HG02870 (cell line): ENCODE measurements at regions not wholly inside any gene's neighbourhood (a gene's known extent, or its start where the extent isn't known, plus 50 kb on each side); places are given as distances from the start of the nearest gene placed in this dataset.
"Not testable (repeated sequence)": the region's sequence is repeated elsewhere in the genome, so short reads cannot be mapped to it uniquely, and the experiment has no call there.

ENCODE experiments used
- ATAC-seq: cut with Tn5 transposase; IDR thresholded peaks from one replicate; pipeline ENCODE4 v1.9.1; 2021; ENCODE audit warnings: mild to moderate bottlenecking, moderate library complexity; ENCODE audit not compliant: unreplicated experiment

DNA sequence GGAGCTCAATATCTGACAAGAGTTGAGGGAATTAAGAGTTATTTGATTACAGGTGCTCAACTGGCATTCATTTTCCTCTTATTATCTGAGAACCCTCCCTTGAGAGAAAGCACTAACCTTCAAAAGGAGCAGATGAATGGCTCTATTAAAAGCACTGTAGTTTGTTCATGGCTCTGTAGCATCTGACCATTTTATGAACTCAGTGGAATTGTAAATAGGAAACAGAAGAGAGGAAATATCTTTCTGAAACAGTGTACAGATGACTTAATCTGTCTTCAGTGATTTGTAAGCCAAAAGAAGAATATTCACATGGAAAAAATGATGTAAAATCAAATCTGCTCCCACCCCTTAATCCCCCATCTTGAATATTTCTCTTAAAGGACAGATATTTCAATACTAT is 810.4 kb upstream of the GRAMD2B start:
- no peak for ATAC-seq

DNA sequence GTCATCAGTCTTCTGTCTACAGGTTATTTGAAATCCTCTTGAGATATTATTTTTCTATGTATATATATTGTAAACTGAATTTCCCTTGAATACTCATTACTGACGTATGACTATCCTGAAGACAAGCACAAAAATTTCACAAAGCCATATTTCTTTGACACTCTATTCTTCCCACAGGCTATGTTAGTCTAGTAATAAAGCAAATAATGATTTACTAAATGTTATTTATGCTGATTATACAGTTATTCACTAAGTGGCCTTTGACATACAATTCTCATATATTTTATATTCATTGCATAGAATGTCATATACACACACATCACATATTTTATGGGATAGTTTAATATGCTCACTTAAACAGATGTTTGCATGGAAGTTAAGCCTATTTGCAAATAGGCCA is 793.0 kb upstream of the GRAMD2B start:
- ATAC-seq: no peak

DNA sequence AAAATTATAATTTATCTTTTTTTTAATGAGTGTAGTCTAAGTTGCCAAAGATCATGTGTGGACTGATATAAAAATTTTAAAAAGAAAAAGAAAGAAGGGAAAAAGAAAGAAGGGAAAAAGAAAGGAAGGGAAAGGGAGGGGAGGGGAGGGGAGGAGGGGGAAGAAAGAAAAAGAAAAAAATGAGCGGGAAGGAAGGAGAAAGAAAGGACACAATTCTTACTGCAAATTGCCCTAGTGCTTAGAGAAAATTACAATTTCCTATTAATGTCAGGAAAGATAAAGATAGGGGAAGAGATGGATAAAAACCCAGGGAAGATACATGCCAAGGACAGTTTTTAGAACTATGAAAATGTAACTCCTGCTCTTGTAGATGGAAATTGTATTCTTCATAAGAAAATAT is 789.7 kb upstream of the GRAMD2B start:
- ATAC-seq: no peak

DNA sequence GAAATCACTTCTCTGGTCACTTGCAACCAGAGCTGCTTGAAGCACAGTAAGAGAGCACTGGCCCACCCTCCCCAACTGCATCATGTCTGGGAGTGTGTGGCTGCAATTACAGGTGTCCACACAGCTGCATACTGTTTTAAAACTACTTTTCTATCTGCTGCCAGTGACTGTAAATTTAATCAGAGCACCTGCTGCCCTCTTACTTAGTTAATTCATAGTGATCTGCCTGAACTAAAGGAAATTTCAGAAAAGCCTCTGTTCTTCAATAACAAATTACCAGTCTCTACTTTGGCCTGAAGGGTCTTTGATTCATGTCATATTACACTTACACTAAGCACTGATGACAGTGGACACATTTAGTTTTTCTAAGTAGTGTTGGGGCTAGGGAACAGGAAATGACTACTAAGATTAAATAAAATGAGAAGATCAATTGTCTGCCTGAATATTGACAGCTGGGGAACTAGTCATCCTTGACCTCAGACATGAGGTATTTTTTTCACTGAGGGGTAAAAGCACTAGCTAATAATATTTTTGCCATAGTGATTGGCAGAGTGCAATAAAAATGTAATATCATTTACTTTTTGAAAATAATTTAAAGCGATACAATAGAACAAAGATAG is 788.9 kb upstream of the GRAMD2B start:
- ATAC-seq: no peak

DNA sequence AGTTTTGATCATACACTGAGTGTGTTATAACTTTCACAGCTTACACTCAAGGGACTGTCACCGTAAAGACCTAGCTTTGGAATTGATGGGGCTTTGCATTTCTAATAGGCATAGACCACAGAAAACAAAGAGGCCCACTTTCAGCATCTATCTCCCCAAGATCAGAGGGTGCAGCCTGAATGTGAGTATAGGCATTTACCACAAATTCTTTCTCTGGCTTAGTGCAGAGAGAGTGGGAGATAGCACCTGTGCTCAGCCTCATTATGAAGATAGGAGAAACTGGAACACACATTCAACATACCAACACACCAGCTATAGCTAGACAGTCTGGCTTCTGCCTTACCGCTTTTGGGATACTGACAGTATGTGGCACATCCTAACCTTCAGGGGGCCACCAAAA is 783.4 kb upstream of the GRAMD2B start:
- ATAC-seq: no peak

DNA sequence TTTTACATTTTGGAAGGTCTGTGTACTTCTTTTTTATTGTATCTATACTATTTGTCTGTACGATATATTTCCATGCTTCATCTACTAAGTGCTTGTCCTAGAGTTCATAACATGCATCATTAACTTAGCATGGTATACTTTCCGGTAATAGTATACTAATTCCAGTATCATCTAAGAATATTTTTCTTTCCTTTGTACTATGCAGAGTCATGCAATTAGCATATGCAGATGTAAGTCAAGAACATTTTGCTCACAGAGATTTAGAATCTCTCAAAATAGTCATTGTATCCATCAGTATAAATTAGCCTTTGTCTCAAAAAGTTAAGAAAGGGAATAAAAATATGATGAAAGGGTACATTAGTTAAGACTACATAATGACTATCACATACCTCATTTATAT is 770.4 kb upstream of the GRAMD2B start:
- ATAC-seq: no peak

DNA sequence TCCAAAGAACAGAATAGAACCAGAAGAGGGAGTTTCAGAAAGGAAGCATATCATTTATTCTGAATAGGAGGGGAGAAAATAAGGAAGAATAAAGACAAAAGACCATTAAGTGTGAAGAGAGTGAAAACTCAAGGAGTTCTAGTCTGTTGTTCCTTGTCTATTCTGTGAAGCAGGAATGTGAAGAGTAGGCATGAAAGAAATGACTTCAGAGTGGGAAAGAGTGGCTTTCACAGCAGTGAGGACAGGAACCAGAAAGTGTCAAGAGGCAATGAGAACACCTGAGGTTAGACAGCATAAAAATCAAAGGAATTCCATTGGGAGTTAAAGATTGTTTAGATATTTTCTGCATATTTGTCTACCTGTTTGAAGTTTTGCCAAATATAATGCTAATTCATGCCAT is 768.8 kb upstream of the GRAMD2B start:
- no peak for ATAC-seq

DNA sequence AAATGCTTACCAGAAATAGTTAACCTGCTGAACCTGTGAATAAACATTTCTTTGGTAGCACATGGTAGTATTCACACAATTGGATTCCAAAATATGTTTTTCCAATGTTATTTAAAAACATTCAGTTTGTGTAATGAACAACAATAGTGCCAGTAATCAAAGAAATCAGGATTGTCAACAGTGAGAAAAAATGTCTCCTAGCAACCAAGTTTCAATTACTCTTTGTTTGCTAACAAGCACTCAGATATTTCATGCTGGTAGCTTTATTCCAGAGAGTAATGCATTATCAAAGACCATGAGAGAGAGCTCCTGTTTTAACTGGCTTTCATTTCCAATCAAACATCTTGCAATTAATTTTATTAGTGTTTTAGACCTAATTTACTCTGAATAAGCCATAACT is 768.1 kb upstream of the GRAMD2B start:
- no peak for ATAC-seq

DNA sequence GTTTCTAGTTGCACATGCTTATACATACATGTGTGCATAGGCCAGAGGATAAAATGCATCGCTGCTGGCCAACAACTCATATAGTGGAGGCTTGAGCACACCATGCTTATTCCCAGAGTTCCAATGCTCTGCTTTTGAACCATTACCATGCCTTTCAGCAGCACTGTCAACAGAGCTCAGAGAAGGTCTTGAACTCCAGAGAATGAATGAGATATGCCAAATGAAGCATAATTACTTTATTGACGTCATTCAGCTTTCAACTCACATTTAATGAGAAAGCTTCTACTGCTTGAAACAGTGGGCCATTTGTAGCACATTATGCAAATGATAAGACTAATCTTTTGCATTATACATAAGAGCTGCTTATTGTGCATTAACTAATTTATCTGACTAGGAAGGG is 765.3 kb upstream of the GRAMD2B start:
- ATAC-seq: no peak

DNA sequence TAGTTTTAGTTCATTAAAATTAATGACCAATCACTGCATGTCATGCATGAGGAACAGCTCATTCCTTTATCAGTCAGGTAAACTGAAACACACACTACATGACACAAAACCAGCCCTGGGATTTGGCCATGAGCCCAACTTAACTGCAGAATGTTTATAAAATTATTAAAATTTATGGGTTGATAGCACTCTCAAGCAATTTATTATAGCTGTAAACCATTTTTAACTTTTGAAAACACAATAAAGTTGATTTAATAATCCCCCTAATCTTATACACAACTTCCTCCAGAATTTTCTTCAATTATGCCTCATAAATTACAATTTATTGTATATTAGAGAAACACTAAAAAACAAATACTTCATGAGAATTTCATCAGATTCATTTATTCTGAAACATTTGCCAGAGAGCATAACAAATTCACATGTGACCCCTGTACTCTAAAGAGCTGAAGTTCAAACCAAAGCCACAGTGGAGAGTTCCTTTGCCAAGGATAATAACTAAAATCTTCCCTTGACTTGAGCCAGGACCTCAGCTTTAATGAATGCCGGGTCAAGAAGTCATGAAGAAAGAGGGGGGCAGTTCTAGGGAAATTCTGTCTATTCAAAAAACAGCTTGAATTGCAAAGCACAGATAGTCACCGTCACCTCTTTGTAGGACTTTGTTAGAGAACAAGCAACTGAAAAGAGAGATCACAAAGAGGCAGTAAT is 763.7 kb upstream of the GRAMD2B start:
- no peak for ATAC-seq

DNA sequence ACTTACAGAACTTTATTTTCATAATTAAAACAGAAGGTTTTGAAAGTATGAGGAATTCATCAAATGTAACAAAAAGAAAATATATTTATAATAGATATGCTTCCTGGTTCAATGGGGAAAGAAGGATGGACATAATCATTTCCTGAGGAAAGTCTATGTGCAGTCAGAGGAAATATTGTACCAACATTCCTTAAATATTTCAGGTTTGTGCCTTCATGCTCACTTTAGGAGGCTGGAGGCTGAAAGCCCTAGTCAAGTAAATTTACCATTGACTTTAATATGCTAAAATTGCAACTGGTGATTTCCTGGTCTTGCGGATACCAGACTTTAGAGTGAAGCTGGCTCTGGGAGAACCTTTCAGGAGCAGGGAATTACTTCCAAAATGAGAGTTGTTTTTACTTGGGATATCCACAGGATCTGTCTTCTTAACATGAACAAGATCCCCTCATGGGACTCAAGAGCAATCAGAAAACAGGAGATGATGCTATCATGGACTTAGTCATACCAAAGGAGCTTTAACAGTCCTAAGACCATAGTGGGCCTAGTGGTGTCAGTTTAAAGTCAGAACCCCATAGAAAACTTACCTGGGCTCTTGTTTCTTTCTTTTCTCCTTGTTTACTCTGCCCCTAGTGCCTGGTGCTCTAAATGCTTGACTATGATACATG is 762.8 kb upstream of the GRAMD2B start:
- no peak for ATAC-seq

DNA sequence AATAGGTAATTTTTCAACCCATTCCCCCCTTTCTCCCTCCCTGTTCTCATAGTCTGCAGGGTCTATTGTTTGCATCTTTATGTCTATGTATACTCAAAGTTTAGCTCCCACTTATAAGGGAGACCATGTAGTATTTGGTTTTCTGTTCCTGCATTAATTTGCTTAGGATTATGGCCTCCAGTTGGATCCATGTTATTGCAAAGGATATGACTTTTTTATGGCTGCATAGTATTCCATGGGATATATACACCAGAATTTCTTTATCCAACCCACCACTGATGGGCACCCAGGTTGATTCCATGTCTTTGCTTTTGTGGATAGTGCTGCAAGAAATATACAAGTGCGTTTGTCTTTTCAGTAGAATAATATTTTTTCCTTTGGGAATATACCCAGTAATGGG is 761.6 kb upstream of the GRAMD2B start:
- no peak for ATAC-seq

DNA sequence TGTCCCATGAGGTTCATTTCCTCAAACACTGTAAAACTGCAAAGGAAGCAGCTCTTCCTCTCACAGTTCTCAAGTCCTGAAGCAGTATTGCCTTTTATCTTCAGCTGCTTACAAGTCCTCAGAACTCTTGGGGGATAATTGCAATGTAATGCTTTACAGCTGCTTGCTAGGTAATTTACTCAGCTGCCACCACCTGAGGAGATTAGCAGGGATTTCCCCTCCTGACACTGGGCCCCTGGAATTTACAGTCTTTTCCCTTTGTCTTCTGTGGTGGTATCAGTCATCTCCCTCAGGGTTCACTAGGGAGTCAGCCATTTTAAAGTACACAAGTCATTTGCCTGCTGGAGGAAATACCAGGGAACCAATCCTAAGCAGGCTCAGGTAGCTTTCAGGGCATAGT is 754.3 kb upstream of the GRAMD2B start:
- ATAC-seq: no peak

DNA sequence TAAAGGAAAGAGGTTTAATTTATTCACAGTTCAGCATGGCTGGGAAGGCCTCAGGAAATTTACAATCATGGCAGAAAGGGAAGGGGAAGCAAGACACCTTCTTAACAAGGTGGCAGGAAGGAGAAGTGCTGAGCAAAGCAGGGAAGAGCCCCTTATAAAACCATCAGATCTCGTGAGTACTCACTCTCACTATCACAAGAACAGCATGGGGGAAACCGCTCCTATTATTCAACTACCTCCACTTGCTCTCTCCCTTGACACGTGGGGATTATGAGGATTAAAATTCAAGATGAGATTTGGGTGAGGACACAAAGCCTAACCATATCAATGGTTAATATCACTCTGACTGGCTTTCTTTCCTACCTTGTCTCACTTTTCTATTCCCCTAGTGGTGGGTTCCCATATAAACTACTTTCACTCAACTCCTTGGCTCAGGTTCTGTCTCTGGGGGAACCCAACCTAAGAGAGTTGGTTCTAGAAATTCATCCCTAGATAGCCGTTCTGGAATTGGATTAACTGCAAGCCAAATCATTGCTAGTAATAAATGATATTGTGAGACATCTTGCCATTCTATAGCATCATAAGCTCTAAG is 749.8 kb upstream of the GRAMD2B start:
- no peak for ATAC-seq

DNA sequence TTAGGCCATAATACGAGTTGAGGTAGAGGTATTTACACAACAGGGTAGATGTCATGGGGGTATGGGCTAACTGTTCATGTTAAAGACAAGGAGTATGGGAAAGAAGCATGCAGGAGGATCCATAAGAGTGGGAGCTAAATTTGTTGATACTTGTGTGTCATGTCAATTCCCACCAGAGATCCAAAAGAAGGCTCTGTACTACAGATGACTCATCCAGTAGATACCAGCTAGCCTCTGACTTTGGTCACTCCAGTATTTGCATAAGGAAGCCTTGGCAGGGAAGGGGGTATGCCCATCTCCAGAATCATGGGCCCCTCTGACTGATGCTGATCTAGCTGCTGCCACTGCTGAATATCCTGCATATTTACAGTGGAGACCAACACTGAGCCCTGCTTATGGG is 743.7 kb upstream of the GRAMD2B start:
- ATAC-seq: no peak

DNA sequence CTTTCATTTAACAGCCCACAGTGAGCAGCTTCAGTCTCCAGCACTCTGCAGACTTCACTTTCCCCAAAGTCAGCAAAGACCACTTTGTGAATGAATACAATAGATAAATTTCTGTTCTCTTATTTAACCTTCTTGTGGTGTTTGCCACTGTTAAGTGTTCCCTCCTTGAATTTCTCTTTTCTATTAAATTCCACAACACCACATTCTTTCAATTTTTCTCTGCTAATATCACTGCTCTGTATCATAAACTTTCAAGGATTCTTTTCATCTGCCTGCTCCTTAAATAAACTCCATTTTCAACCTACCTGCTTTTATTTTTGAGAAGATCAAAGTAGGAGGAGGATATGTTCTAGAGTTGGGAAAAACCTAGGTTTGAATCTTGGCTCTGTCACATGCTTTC is 739.5 kb upstream of the GRAMD2B start:
- no peak for ATAC-seq

DNA sequence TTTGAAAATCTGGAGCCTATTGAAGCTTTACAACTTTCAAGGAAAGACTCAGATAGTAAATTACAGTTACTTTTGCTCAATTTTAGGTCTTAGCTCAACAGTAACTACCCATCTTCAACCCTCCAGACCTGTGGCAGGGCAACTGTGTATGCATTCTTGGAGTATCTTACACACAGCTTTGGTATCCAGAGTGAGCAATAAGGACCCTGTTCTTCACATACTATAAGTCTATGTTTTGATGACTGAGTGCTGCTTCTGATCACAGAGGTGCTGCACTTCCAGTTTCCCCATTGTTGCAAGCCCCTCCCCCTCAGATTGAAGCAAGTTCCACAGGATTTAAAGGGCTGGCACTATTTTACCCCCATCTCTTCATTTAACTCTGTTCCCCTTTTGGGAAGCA is 737.4 kb upstream of the GRAMD2B start:
- no peak for ATAC-seq

DNA sequence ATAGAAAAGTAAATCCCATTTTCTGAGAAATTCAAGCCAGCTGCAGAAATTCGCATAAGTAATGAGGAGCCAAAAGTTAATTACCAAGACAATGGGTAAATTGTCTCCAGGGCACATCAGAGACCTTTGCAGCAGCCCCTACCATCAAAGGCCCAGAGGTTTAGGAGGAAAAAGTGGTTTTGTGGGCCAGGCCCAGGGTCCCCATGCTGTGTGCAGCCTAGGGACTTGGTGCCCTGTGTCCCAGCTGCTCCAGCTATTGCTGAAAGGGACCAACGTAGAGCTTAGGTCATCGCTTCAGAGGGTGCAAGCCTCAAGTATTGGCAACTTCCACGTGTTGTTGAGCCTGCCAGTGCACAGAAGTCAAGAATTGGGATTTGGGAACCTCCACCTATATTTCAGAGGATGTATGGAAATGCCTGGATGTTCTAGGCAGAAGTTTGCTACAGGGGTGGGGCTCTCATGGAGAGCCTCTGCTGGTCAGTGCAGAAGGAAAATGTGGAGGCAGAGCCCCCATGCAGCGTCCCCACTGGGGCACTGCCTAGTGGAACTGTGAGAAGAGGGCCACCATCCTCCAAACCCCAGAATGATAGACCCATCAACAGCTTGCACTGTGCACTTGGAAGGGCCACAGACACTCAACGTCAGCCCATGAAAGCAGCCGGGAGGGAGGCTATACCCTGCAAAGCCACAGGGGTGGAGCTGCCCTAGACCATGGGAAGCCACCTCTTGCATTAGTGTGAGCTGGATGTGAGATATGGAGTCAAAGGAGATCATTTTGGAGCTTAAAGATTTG is 731.3 kb upstream of the GRAMD2B start:
- ATAC-seq: not testable (repeated sequence)

DNA sequence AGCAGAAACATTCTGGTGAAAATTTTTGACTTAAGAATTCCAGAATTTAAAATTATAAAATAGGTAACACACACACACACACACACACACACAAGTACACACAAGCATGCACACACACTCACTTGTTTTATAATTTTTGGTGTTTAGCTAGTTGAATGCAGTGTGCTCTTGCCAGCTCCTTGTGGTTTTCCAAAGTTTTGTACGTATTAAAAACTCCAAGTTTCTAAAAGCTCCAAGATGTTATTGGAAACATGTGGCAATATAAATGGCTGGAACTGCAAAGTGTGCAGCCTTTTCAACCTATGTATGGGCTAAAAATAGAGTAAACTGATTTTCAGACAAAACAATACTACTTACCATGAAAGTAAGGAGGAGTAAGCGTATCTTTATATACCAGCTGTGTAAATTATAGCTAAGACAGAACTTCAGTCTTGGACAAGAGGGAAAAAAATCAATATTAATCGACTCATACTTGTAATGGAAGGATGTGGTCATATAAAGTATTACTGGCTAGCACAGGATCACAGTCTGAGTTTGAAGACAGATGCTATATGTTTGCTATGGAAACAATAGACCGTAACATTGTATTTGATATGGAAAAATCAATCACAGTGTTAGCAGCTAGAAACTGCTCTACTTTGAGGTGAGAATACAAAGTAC is 727.1 kb upstream of the GRAMD2B start:
- ATAC-seq: no peak

DNA sequence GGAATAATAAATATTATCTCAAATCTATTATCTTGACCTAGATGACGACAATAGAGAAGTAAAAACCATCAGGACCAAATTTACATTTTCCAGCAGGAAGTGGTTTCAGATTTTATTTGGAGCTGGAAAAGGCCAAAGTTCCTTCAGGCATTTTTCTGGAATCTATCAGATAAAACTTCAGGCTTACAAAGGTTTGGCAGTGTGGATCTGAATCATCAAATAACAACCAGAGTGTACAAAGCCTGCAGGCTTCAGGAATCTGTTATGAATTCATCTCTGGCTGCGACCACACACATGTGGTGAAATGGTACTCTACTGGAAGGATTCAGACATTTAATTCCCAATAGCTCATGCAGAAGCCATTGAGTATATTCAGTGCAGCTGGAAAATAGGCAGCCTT is 726.4 kb upstream of the GRAMD2B start:
- no peak for ATAC-seq

DNA sequence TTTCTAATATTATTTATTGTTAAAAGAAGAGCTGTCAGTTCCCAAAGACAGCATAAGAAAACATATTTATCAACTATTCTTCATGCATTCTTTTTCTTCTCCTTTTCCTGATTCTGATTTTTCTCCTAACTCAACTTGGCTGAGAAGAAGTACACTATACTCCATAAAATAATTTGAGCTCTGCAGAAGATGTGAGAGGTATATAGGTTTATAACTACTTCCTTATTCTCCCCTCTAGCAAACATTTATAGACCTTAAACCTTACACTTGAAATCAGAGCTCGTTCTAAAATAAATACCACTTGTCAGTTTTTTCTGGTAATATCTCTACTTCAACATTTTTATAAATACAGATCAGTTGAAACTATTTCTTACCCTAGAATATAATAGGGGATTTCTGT is 724.8 kb upstream of the GRAMD2B start:
- ATAC-seq: no peak
